ENCODE measurements at regions not wholly inside any gene's neighbourhood (a gene's known extent, or its start where the extent isn't known, plus 50 kb on each side); places are given as distances from the start of the nearest gene placed in this dataset.

GRCh38 chr11:95496901-95497300 lies 265.9 kb upstream of the SESN3 start:
- Mint-ChIP-seq H3K36me3 (ENCODE audit: insufficient read depth in 1 of 3, low read depth in 3 of 3) (no peaks in the 10 kb centered on the region), H3K4me3 (no peak overlapping the region), H3K27me3 (ENCODE audit: low read depth) (no peaks in the 10 kb centered on the region), H3K27ac (no peak overlapping the region), H3K4me1 (peaks cover 16 to 19% of the 10 kb centered on the region in 2 experiments), H3K9me3 (no peaks in the 10 kb centered on the region; a peak in 1 of 5 replicates)
- Histone ChIP-seq H3K27me3 (ENCODE audit: insufficient read depth, low read length) (no peaks in the 10 kb centered on the region), H3K79me1 (ENCODE audit: insufficient read depth, low read depth, low read length, poor library complexity, severe bottlenecking) (no peaks in the 10 kb centered on the region), H3K23ac (ENCODE audit: insufficient read length, low read depth, low read length) (no peak overlapping the region), H3K4me1 (ENCODE audit: insufficient read depth, low read length) (peaks cover 5% of the 10 kb centered on the region; the same call in 1 of the 2 replicates), H2AFZ (ENCODE audit: low read length) (no peak overlapping the region), H3K4ac (ENCODE audit: low read depth, low read length) (no peak overlapping the region), H2BK12ac (ENCODE audit: insufficient read length, low read depth, low read length) (no peak overlapping the region), H3K27ac (ENCODE audit: insufficient read length, low read depth, low read length) (no peak overlapping the region), H2AK5ac (ENCODE audit: insufficient read length, low read length) (no peak overlapping the region), H3K23me2 (ENCODE audit: insufficient read length, low read depth, low read length, poor library complexity, severe bottlenecking) (no peaks in the 10 kb centered on the region), H3K18ac (ENCODE audit: insufficient read length, low read depth, low read length) (no peak overlapping the region), H4K20me1 (ENCODE audit: control insufficient read depth, insufficient read depth, insufficient read length) (no peaks in the 10 kb centered on the region), H3K4me2 (ENCODE audit: insufficient read depth, insufficient read length, low read length) (no peak overlapping the region), H3K56ac (ENCODE audit: insufficient read length, low read depth, low read length) (no peak overlapping the region), H4K5ac (ENCODE audit: insufficient read length, low read depth, low read length) (no peak overlapping the region), H3K9ac (ENCODE audit: extremely low read depth, insufficient read length, low read length) (no peak overlapping the region), H4K8ac (replicated peaks; ENCODE audit: insufficient read length, low read depth, low read length) (no peak overlapping the region), H2BK15ac (ENCODE audit: low read depth, low read length) (no peak overlapping the region), H3K9me3 (ENCODE audit: control insufficient read depth, low read depth, low read length) (no peaks in the 10 kb centered on the region), H4K91ac (ENCODE audit: insufficient read length, low read depth, low read length) (no peak overlapping the region), H3K79me2 (ENCODE audit: insufficient read depth, low read length) (no peaks in the 10 kb centered on the region), H2BK5ac (ENCODE audit: insufficient read length, low read length) (no peak overlapping the region), H3K14ac (ENCODE audit: insufficient read depth, low read length) (no peak overlapping the region), H3T11ph (ENCODE audit: low read length) (no peak overlapping the region), H2BK20ac (ENCODE audit: low read depth, low read length, poor library complexity, severe bottlenecking) (no peak overlapping the region), H2BK120ac (ENCODE audit: low read depth, low read length, poor library complexity, severe bottlenecking) (no peak overlapping the region)
- no peak for DNase-seq
- TF ChIP-seq CTCF (conservative IDR thresholded peaks at IDR 0.05) = no peak
- no CpG with 5 or more reads among the region's 1 CpG for WGBS (ENCODE audit: extremely low coverage, insufficient read length, low lambda C conversion rate)
